Keratinocyte (primary cell): ENCODE measurements at regions not wholly inside any gene's neighbourhood (a gene's known extent, or its start where the extent isn't known, plus 50 kb on each side); places are given as distances from the start of the nearest gene placed in this dataset.

Experiments used
- DNase-seq: peaks from one replicate; pipeline ENCODE4 v3.0.0-alpha.2; 2011; ENCODE audit warnings: low read depth, missing footprints, low spot score
- FAIRE-seq: peaks from 2 replicates; lab custom pipeline; 2011; peaks lifted over from hg19 to GRCh38; lab: Jason Lieb, UNC
- H2AFZ ChIP-seq: 2 replicates; pipeline ENCODE4 v1.6.0; 2012; ENCODE audit warnings: low read length, control low read depth, inconsistent platforms; ENCODE audit not compliant: control insufficient read depth
- H3K27ac ChIP-seq: 2 replicates; pipeline ENCODE4 v1.5.1; 2011; ENCODE audit warnings: low read length; ENCODE audit not compliant: control insufficient read depth, insufficient read depth
- H3K27me3 ChIP-seq: 3 replicates; pipeline ENCODE4 v1.6.0; 2011; ENCODE audit warnings: low read length; ENCODE audit not compliant: control insufficient read depth, insufficient read depth; ENCODE audit errors: extremely low read depth
- H3K36me3 ChIP-seq, 2 experiments: 2 replicates in 1 of 2; 3 replicates in 1 of 2; pipeline ENCODE4 v1.5.1; 2011; ENCODE audit warnings: low read length in 2 of 2, mild to moderate bottlenecking in 1 of 2; ENCODE audit not compliant: control insufficient read depth in 2 of 2, insufficient read depth in 2 of 2; ENCODE audit errors: extremely low read depth in 1 of 2
- H3K4me1 ChIP-seq: 3 replicates; pipeline ENCODE4 v1.5.1; 2011; ENCODE audit warnings: low read length; ENCODE audit not compliant: control insufficient read depth, insufficient read depth; ENCODE audit errors: extremely low read depth
- H3K4me2 ChIP-seq: 3 replicates; pipeline ENCODE4 v1.6.0; 2011; ENCODE audit warnings: low read depth, low read length; ENCODE audit not compliant: control insufficient read depth, insufficient read depth; ENCODE audit errors: extremely low read depth
- H3K4me3 ChIP-seq, 3 experiments: fragments of 200-600 bp in 1 of 3; sonication (generic) in 1 of 3; 2 replicates in 2 of 3; 3 replicates in 1 of 3; pipeline ENCODE4 v1.5.1; 2011 to 2016; ENCODE audit warnings: low read length in 3 of 3, mild to moderate bottlenecking in 3 of 3, control low read depth in 2 of 3, inconsistent platforms in 1 of 3, low read depth in 1 of 3, mixed read lengths in 1 of 3, mixed run types in 1 of 3, moderate library complexity in 1 of 3; ENCODE audit not compliant: control insufficient read depth in 2 of 3, insufficient read depth in 2 of 3; ENCODE audit errors: extremely low read depth in 1 of 3
- H3K79me2 ChIP-seq: 2 replicates; pipeline ENCODE4 v1.6.0; 2012; ENCODE audit warnings: low read length; ENCODE audit not compliant: control insufficient read depth, insufficient read depth
- H3K9ac ChIP-seq: 3 replicates; pipeline ENCODE4 v1.6.0; 2011; ENCODE audit warnings: low read length; ENCODE audit not compliant: control insufficient read depth, insufficient read depth; ENCODE audit errors: extremely low read depth
- H3K9me1 ChIP-seq: 3 replicates; pipeline ENCODE4 v1.6.0; 2011; ENCODE audit warnings: low read length; ENCODE audit not compliant: control insufficient read depth, insufficient read depth; ENCODE audit errors: extremely low read depth
- H3K9me3 ChIP-seq: 2 replicates; pipeline ENCODE4 v1.5.1; 2012; ENCODE audit warnings: low read depth, low read length; ENCODE audit not compliant: control insufficient read depth
- H4K20me1 ChIP-seq: 3 replicates; pipeline ENCODE4 v1.6.0; 2011; ENCODE audit warnings: low read length; ENCODE audit not compliant: control insufficient read depth, insufficient read depth; ENCODE audit errors: extremely low read depth
- EZH2 ChIP-seq: IDR thresholded peaks from one replicate; pipeline ENCODE4 v1.6.1; 2012; ENCODE audit warnings: inconsistent platforms, mild to moderate bottlenecking, low read length, moderate library complexity
- dilution Hi-C: fragments of 300-500 bp; cut with MboI; formaldehyde crosslinking; loops from one replicate; pipeline ENCODE4 v1.7.0; 2020; ENCODE audit warnings: low sequenced_read_pairs; ENCODE audit not compliant: extremely low pct_ligation_motif_present
- TF ChIP-seq, protein P1 (sequence below), 3 experiments: IDR thresholded peaks in 1 of 3; conservative IDR thresholded peaks in 1 of 3; optimal IDR thresholded peaks in 1 of 3; 2 replicates in 2 of 3; 3 replicates in 1 of 3; pipeline versions ENCODE3 to v1.5.1; 2011; ENCODE audit warnings: low read length in 3 of 3, mild to moderate bottlenecking in 3 of 3, moderate library complexity in 2 of 3, control low read depth in 1 of 3, inconsistent platforms in 1 of 3; ENCODE audit not compliant: insufficient read depth in 2 of 3; ENCODE audit errors: extremely low read depth in 1 of 3

- Histone ChIP-seq H3K9me1 (no peaks in the 10 kb centered on the region), H3K27ac (no peak overlapping the region), H3K79me2 (no peaks in the 10 kb centered on the region), H3K27me3 (no peaks in the 10 kb centered on the region), H3K9me3 (no peaks in the 10 kb centered on the region), H3K4me3 (no peak overlapping the region), H2AFZ (no peak overlapping the region), H4K20me1 (no peaks in the 10 kb centered on the region), H3K4me1 (no peaks in the 10 kb centered on the region), H3K4me2 (no peak overlapping the region), H3K36me3 (no peaks in the 10 kb centered on the region), H3K9ac (no peak overlapping the region)
- dilution Hi-C loops: no loop called here
- no peak for DNase-seq
- FAIRE-seq: no peak
- TF ChIP-seq EZH2: no peak
- TF ChIP-seq, protein P1, sequence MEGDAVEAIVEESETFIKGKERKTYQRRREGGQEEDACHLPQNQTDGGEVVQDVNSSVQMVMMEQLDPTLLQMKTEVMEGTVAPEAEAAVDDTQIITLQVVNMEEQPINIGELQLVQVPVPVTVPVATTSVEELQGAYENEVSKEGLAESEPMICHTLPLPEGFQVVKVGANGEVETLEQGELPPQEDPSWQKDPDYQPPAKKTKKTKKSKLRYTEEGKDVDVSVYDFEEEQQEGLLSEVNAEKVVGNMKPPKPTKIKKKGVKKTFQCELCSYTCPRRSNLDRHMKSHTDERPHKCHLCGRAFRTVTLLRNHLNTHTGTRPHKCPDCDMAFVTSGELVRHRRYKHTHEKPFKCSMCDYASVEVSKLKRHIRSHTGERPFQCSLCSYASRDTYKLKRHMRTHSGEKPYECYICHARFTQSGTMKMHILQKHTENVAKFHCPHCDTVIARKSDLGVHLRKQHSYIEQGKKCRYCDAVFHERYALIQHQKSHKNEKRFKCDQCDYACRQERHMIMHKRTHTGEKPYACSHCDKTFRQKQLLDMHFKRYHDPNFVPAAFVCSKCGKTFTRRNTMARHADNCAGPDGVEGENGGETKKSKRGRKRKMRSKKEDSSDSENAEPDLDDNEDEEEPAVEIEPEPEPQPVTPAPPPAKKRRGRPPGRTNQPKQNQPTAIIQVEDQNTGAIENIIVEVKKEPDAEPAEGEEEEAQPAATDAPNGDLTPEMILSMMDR (optimal IDR thresholded peaks at IDR 0.05 in 1 of 3, IDR thresholded peaks at IDR 0.05 in 1 of 3, conservative IDR thresholded peaks at IDR 0.05 in 1 of 3; ENCODE audit: extremely low read depth in 1 of 3, insufficient read depth in 2 of 3, low read length in 3 of 3): no peak
Measured at GRCh38 chrX:79263550-79263949, 103.6 kb downstream of the ITM2A start.

DNA sequence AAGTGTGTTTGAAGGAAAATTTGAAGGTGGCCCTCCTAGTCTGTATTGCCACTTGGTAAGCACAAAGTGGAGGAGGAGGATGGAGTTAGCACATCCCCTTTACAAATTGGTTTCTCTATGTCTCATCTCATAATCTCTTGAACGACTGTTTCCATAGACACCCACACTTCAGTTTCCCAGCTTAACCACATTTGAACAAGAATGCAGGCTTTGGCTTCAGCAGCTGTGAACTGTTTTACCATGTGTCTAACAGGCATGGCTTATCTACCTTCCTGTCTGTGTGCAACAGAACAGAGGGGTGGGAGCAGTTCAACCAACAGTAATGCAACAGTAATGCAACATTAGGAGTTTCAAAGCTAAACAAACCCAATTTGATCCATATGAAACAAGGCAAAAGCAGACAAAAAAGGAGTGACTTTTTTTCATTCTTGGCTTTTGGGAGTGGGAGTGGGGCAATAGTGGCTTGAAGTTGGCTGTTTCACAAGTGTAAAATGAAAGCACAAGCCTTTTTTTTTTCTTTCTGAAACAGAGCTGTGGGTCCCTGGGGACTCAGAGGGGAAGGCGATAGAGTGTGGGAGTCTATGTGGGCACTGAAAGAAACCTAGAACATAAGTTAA lies 108.0 kb downstream of the ITM2A start:
- no peaks in the 10 kb centered on the region for H3K9me1 ChIP-seq
- no peak overlapping the region for H3K9ac ChIP-seq
- TF ChIP-seq, protein P1 (optimal IDR thresholded peaks at IDR 0.05 in 1 of 3, IDR thresholded peaks at IDR 0.05 in 1 of 3, conservative IDR thresholded peaks at IDR 0.05 in 1 of 3; ENCODE audit: extremely low read depth in 1 of 3, insufficient read depth in 2 of 3, low read length in 3 of 3): no peak
- TF ChIP-seq EZH2: no peak
- H3K4me2 ChIP-seq: no peak overlapping the region
- H3K27me3 ChIP-seq: no peaks in the 10 kb centered on the region
- no peaks in the 10 kb centered on the region for H3K9me3 ChIP-seq
- H3K4me1 ChIP-seq: no peaks in the 10 kb centered on the region
- no peak for DNase-seq
- no peak overlapping the region for H3K27ac ChIP-seq
- H4K20me1 ChIP-seq: no peaks in the 10 kb centered on the region
- no peaks in the 10 kb centered on the region for H3K36me3 ChIP-seq
- H3K79me2 ChIP-seq: no peaks in the 10 kb centered on the region
- dilution Hi-C loops: no loop called here
- H3K4me3 ChIP-seq: no peak overlapping the region
- no peak overlapping the region for H2AFZ ChIP-seq
- no peak for FAIRE-seq
